ENCODE measurements at regions not wholly inside any gene's neighbourhood (a gene's known extent, or its start where the extent isn't known, plus 50 kb on each side); places are given as distances from the start of the nearest gene placed in this dataset.

DNA sequence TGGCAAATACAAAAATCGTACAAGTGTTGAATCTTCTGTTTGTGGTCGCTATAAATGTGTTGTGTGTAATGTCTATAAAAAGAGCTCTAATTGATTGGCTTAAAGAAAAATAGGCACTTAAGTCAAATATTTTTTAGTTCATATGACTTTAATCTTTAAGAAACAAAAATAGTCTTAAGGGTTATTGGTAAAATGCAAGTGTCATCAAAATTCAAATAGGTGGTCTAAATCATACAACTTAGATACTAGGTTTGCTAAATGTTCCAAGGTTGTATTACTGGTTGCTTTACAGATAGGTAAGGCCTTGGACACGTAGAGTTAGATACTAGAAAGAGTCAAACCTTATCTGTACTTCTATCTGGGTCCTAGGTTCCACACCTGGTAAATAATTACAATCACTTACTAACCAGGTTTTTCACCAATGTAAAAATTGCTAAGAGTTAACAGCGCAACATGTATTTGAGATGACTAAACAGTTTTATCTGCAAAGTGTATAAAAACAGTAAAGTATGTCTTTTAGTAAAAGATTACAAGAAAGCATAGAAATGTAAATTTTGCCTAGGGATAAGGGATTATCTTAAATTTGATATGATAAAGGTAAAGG, 91.1 kb upstream of the GNAZ start:
- DNase-seq, result no peak
- Histone ChIP-seq H3K27me3 (no peaks in the 10 kb centered on the region), H3K4me1 (no peaks in the 10 kb centered on the region), H3K36me3 (no peaks in the 10 kb centered on the region), H3K4me3 (replicated peaks in 1 of 3) (no peak overlapping the region), H3K27ac (no peak overlapping the region), H3K9me3 (no peaks in the 10 kb centered on the region)
- TF ChIP-seq POLR2A (IDR thresholded peaks at IDR 0.05), result no peak
- TF ChIP-seq, protein P1, sequence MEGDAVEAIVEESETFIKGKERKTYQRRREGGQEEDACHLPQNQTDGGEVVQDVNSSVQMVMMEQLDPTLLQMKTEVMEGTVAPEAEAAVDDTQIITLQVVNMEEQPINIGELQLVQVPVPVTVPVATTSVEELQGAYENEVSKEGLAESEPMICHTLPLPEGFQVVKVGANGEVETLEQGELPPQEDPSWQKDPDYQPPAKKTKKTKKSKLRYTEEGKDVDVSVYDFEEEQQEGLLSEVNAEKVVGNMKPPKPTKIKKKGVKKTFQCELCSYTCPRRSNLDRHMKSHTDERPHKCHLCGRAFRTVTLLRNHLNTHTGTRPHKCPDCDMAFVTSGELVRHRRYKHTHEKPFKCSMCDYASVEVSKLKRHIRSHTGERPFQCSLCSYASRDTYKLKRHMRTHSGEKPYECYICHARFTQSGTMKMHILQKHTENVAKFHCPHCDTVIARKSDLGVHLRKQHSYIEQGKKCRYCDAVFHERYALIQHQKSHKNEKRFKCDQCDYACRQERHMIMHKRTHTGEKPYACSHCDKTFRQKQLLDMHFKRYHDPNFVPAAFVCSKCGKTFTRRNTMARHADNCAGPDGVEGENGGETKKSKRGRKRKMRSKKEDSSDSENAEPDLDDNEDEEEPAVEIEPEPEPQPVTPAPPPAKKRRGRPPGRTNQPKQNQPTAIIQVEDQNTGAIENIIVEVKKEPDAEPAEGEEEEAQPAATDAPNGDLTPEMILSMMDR (IDR thresholded peaks at IDR 0.05), result no peak
- 75 to 78% methylated on average over 4 of the region's 4 CpGs for WGBS, 2 donors
- intact Hi-C loops (cut with DNase I), result no loop called here

- no peak for TF ChIP-seq POLR2A (IDR thresholded peaks at IDR 0.05)
- TF ChIP-seq, protein P1 (IDR thresholded peaks at IDR 0.05), result no peak
- H3K27me3 ChIP-seq, result no peaks in the 10 kb centered on the region
- no peak overlapping the region for H3K27ac ChIP-seq
- 89 to 97% methylated on average over 1 of the region's 1 CpG for WGBS, 2 donors
- DNase-seq, result no peak
- H3K4me1 ChIP-seq, result no peaks in the 10 kb centered on the region
- intact Hi-C loops (cut with DNase I), result no loop called here
- H3K9me3 ChIP-seq, result no peaks in the 10 kb centered on the region
- no peak overlapping the region for H3K4me3 ChIP-seq (replicated peaks in 1 of 3)
- H3K36me3 ChIP-seq, result no peaks in the 10 kb centered on the region
These were observed 90.4 kb upstream of the GNAZ start for GRCh38 chr22:22979954-22980353.

DNA sequence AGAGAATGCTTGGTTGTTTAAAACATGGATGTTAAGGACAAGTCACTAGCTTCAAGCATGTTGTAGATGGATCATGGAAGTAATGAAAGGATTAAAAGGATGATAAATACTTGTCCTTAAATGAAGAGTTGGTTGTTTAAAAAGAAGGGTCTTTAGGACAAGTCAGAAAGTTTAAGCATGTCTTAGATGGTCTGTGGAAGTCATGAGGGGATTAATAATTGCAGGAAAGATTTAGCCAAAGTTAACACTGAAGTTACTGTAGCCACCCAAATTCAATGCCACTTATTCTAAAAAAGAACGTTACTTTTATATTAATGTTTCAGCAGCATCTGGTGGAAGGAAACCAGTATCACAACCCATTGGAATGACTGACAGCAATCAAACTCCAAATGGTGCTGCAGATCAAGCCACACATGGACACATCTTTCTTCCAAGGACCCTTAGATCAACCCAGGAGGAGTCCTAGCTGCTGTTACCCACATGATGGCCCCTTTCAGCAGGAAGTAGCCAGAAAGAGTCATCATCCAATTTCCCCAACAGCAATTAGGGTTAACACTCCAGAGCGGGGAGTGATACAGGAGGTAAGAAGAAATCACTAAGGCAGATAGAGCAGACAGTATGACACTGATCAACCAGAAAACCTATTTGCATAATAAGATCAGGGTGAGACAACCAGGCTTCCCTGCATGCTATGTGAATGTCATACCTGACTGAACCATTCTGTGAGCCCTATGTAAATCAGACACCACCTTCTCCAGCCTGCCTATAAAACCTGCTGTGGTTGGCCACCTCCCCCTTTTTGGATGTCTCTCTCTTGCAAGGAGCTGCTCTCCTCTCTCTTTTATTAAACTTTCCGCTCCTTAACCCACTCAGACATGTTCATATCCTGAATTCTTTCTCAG, 88.4 kb upstream of the GNAZ start:
- H3K9me3 ChIP-seq, result no peaks in the 10 kb centered on the region
- no peak overlapping the region for H3K27ac ChIP-seq
- H3K4me1 ChIP-seq, result no peaks in the 10 kb centered on the region
- intact Hi-C loops (cut with DNase I), result no loop called here
- TF ChIP-seq POLR2A (IDR thresholded peaks at IDR 0.05), result no peak
- TF ChIP-seq, protein P1 (IDR thresholded peaks at IDR 0.05), result no peak
- no peaks in the 10 kb centered on the region for H3K27me3 ChIP-seq
- DNase-seq, result no peak
- no peak overlapping the region for H3K4me3 ChIP-seq (replicated peaks in 1 of 3)
- 83 to 92% methylated on average over 3 of the region's 3 CpGs for WGBS, 2 donors
- no peaks in the 10 kb centered on the region for H3K36me3 ChIP-seq

DNA sequence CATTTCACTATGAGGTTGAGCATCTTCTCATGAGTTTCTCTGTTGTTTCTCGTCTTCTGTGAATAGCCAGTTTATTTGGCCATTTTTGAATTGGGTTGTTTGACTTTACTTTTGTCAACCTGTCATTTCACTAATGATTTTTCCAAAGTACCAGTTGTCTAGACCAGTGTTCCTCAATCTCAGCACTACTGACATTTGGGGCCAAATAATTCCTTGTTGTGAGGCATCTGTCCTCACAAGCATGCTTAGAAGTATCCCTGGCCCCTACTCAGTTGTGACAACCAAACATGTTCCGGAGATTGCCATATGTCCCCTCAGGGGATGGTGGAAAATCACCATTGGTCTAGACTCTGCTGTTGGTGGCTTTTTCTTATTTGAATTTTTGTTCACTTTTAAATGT, 87.7 kb upstream of the GNAZ start:
- WGBS, 2 donors, result 71 to 78% methylated on average over 2 of the region's 2 CpGs
- H3K4me3 ChIP-seq (replicated peaks in 1 of 3), result no peak overlapping the region
- TF ChIP-seq, protein P1 (IDR thresholded peaks at IDR 0.05), result no peak
- TF ChIP-seq POLR2A (IDR thresholded peaks at IDR 0.05), result no peak
- H3K36me3 ChIP-seq, result no peaks in the 10 kb centered on the region
- H3K27me3 ChIP-seq, result no peaks in the 10 kb centered on the region
- no peaks in the 10 kb centered on the region for H3K9me3 ChIP-seq
- intact Hi-C loops (cut with DNase I), result no loop called here
- no peak overlapping the region for H3K27ac ChIP-seq
- DNase-seq, result no peak
- H3K4me1 ChIP-seq, result no peaks in the 10 kb centered on the region

DNA sequence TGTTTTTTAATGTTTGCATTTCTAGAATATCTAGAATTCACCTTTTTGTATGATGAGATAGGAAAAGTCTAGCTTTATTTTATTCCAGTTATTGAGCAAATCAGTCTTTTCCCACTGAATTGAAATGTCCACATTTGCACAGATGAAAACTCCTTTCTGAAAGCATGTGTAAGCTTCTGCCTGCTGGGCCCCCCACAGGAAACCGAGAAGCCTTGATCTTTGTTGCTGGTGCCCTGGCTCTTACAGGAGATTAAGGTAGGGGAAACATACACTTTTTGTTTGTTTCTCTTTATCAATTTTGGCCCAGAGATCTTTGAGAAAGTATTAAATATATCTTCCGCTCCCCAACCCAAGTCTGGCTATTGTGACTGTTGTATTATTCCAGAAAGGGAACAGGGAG, 87.2 kb upstream of the GNAZ start:
- H3K27ac ChIP-seq, result no peak overlapping the region
- no peaks in the 10 kb centered on the region for H3K9me3 ChIP-seq
- no peaks in the 10 kb centered on the region for H3K4me1 ChIP-seq
- TF ChIP-seq, protein P1 (IDR thresholded peaks at IDR 0.05), result no peak
- TF ChIP-seq POLR2A (IDR thresholded peaks at IDR 0.05), result no peak
- 75 to 80% methylated on average over 2 of the region's 2 CpGs for WGBS, 2 donors
- H3K27me3 ChIP-seq, result no peaks in the 10 kb centered on the region
- intact Hi-C loops (cut with DNase I), result no loop called here
- DNase-seq, result no peak
- no peak overlapping the region for H3K4me3 ChIP-seq (replicated peaks in 1 of 3)
- no peaks in the 10 kb centered on the region for H3K36me3 ChIP-seq
